K562 (cell line): ENCODE measurements at regions not wholly inside any gene's neighbourhood (a gene's known extent, or its start where the extent isn't known, plus 50 kb on each side); places are given as distances from the start of the nearest gene placed in this dataset.
"Not testable (repeated sequence)": the region's sequence is repeated elsewhere in the genome, so short reads cannot be mapped to it uniquely, and the experiment has no call there.

ENCODE experiments used
- CHD2 ChIP-seq: IDR thresholded peaks from 2 replicates; pipeline ENCODE4 v1.6.1; 2011; ENCODE audit warnings: low read depth, low read length
- NR1H2 ChIP-seq: sonication (generic); formaldehyde crosslinking; IDR thresholded peaks from 2 replicates; pipeline ENCODE4 v1.4.0; 2020; ENCODE audit warnings: mild to moderate bottlenecking, missing genetic modification reagents
- NR2C2 ChIP-seq, 2 experiments: fragments of 200-800 bp in 1 of 2; sonication (Bioruptor generic) in 1 of 2; sonication (generic) in 1 of 2; formaldehyde crosslinking in 1 of 2; IDR thresholded peaks; 2 replicates each; pipeline versions ENCODE4 v1.6.1 to v1.8.0; 2016 to 2022; ENCODE audit warnings: mild to moderate bottlenecking in 1 of 2, missing compliant biosample characterization in 1 of 2, missing genetic modification characterization in 1 of 2, missing genetic modification reagents in 1 of 2
- UBTF ChIP-seq, 2 experiments: IDR thresholded peaks; 2 replicates each; pipeline ENCODE4 v1.6.1; 2012; ENCODE audit warnings: improper control_type of control experiment in 2 of 2, low read depth in 2 of 2, low read length in 2 of 2, borderline replicate concordance in 1 of 2
- USF1 ChIP-seq: sonication (generic); formaldehyde crosslinking; IDR thresholded peaks from 2 replicates; pipeline ENCODE4 v1.9.0; 2022; ENCODE audit warnings: mild to moderate bottlenecking, missing genetic modification reagents
- YY1 ChIP-seq, 3 experiments: IDR thresholded peaks; 2 replicates each; pipeline ENCODE4 v1.6.1; 2011; ENCODE audit warnings: low read length in 2 of 3, mild to moderate bottlenecking in 2 of 3, moderate library complexity in 2 of 3, borderline replicate concordance in 1 of 3, control low read depth in 1 of 3, low read depth in 1 of 3; ENCODE audit not compliant: insufficient read depth in 3 of 3, insufficient replicate concordance in 2 of 3, control insufficient read depth in 1 of 3, insufficient read length in 1 of 3; ENCODE audit errors: extremely low read depth in 1 of 3
- TF ChIP-seq, protein P1 (sequence below), 3 experiments: IDR thresholded peaks in 2 of 3; conservative IDR thresholded peaks in 1 of 3; 2 replicates each; pipeline ENCODE4 v1.5.1; 2011 to 2012; ENCODE audit warnings: low read length in 3 of 3, mild to moderate bottlenecking in 3 of 3, control low read depth in 2 of 3, improper control_type of control experiment in 1 of 3, inconsistent platforms in 1 of 3, low read depth in 1 of 3, mixed read lengths in 1 of 3, moderate library complexity in 1 of 3; ENCODE audit not compliant: insufficient read depth in 2 of 3

DNA sequence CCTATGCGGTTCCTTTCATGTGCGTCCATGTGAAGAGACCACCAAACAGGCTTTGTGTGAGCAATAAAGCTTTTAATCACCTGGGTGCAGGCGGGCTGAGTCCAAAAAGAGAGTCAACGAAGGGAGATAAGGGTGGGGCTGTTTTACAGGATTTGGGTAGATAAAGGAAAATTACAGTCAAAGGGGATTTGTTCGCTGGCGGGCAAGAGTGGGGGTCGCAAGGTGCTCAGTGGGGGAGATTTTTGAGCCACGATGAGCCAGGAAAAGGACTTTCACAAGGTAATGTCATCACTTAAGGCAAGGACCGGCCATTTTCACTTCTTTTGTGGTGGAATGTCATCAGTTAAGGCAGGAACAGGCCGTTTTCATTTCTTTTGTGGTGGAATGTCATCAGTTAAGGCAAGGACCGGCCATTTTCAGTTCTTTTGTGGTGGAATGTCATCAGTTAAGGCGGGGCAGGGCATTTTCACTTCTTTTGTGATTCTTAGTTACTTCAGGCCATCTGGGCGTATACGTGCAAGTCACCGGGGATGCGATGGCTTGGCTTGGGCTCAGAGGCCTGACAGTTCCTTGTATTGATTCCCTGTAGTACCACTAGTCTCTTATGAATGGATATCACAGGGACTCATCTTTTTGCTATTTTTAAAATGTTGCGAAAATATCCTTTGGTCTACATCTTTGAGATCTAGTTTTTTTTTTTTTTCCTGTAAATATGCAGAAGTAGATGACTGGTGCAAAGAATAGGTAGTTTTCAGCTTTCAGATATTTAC is 371.2 kb upstream of the SEMA6A start:
- not testable (repeated sequence) for TF ChIP-seq NR2C2 (CRISPR knock-in tag; IDR thresholded peaks at IDR 0.05); NR2C2 (tag; IDR thresholded peaks at IDR 0.05); UBTF (IDR thresholded peaks at IDR 0.05; ENCODE audit: borderline replicate concordance in 1 of 2, low read depth in 2 of 2, low read length in 2 of 2); YY1 (IDR thresholded peaks at IDR 0.05; ENCODE audit: borderline replicate concordance in 1 of 3, control insufficient read depth in 1 of 3, extremely low read depth in 1 of 3, insufficient read depth in 3 of 3, insufficient read length in 1 of 3, insufficient replicate concordance in 2 of 3, low read depth in 1 of 3, low read length in 2 of 3); NR1H2; USF1 (CRISPR knock-in tag); CHD2
- TF ChIP-seq, protein P1, sequence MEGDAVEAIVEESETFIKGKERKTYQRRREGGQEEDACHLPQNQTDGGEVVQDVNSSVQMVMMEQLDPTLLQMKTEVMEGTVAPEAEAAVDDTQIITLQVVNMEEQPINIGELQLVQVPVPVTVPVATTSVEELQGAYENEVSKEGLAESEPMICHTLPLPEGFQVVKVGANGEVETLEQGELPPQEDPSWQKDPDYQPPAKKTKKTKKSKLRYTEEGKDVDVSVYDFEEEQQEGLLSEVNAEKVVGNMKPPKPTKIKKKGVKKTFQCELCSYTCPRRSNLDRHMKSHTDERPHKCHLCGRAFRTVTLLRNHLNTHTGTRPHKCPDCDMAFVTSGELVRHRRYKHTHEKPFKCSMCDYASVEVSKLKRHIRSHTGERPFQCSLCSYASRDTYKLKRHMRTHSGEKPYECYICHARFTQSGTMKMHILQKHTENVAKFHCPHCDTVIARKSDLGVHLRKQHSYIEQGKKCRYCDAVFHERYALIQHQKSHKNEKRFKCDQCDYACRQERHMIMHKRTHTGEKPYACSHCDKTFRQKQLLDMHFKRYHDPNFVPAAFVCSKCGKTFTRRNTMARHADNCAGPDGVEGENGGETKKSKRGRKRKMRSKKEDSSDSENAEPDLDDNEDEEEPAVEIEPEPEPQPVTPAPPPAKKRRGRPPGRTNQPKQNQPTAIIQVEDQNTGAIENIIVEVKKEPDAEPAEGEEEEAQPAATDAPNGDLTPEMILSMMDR (IDR thresholded peaks at IDR 0.05 in 2 of 3, conservative IDR thresholded peaks at IDR 0.05 in 1 of 3; ENCODE audit: insufficient read depth in 2 of 3, low read depth in 1 of 3, low read length in 3 of 3) = not testable (repeated sequence)
